SK-N-DZ (cell line): ENCODE measurements at regions not wholly inside any gene's neighbourhood (a gene's known extent, or its start where the extent isn't known, plus 50 kb on each side); places are given as distances from the start of the nearest gene placed in this dataset.
"Not testable (repeated sequence)": the region's sequence is repeated elsewhere in the genome, so short reads cannot be mapped to it uniquely, and the experiment has no call there.

Source experiments
- DNase-seq: peaks from one replicate; pipeline ENCODE4 v3.0.0-alpha.2; 2015; ENCODE audit warnings: low spot score

DNA sequence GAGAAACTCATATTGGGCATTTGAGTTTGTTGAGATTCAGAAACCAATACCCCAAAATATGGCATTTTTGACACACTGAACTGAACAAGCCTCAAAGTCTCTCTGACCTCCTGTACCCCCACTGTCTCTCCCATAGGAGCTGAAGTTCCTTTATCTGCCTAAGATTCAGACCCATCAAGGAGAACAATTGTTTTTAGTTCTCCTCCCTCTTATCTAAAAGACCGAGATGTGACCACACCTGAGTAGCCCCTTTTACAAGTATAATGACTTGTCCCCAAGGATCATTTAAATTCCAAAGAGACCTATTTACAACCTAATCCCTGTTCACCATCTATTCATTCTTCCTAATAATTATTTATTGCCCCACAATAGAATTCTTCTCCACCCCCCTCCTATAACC is 122.1 kb upstream of the PLAAT1 start:
- no peak for DNase-seq

GRCh38 chr3:193119926-193120325 is 121.1 kb upstream of the PLAAT1 start:
- no peak for DNase-seq

DNA sequence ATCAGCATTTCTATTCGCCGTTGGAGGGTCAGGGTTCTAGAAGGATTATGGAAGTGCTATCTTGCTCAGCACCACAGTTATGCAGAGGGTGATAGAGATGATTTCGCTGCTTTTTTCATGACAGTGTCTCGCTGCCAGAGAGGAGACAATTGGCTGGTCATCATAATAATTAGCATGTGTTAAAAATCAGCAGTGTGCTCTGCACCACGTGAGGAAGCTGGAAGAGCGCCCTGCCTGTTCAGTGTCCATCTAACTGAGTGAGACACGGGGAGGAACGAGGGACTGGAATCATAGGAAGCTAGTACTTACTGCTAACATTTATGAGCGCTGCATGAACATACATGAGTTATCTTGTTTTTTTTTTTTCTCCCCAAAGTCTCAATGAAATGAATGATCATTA is 116.2 kb upstream of the PLAAT1 start:
- DNase-seq = no peak

GRCh38 chr3:193129607-193130006 is 111.4 kb upstream of the PLAAT1 start:
- no peak for DNase-seq

GRCh38 chr3:193130576-193130975 is 110.4 kb upstream of the PLAAT1 start:
- no peak for DNase-seq

- no peak for DNase-seq
These were observed 108.8 kb upstream of the PLAAT1 start for GRCh38 chr3:193132241-193132640.

GRCh38 chr3:193132964-193133363 is 108.1 kb upstream of the PLAAT1 start:
- no peak for DNase-seq

- DNase-seq = no peak
These were observed 106.2 kb upstream of the PLAAT1 start for GRCh38 chr3:193134856-193135255.

DNA sequence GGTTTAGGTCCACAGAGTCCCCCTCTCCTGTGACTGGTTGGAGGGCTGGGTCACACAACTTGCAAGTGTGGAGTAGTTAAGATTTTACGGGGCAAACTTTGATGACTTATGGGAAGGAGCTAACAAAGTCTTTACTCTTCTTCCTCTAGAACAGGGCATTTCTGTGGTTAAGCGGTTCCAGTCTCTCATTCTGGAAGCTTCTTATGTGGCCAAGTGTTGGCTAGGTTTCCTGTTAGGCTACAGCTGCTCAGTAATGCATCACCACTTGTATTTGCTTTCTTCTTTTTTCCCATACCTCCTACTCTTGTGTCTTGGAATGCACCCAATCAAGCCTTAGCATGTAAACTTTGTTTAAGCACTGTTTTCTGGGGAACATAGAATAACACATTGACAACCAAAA is 100.6 kb upstream of the PLAAT1 start:
- DNase-seq = no peak

GRCh38 chr3:193145248-193145647 is 95.8 kb upstream of the PLAAT1 start:
- DNase-seq = no peak

DNA sequence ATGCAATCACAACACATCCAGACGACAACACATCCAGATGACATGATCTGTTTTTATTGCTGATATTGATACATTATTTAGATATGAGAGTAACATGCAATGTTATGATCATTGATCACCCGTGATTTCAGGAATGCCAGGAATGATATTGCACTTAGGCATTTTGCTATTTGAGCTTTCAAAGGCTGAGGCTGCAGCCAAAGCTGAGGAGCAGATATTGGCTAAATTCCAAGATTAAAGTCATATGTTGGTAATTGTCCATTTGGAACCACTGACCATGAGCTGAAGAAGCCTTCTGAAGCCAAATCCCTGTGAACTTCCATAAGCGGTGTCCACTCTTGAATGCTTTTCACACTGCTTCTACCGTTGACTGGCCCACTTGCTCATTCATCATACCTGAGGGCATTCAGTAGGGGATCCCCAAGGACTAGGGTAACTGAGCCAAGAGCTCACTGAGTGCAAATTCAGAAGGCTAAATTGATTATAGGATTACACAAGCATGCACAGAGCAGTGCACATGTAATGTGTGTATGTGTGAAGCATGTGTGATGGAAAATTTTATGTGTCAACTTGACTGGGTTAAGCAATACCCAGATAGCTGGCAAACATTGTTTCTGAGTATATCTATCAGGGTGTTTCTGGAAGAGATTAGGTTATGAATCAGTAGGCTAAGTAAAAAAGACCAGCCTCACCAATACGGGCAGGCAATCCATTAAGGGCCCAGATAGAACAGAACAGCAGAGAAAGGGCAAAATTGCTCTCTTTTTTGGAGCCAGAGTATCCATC is 92.1 kb upstream of the PLAAT1 start:
- DNase-seq = no peak

GRCh38 chr3:193149998-193150397 is 91.0 kb upstream of the PLAAT1 start:
- DNase-seq = no peak

GRCh38 chr3:193155044-193155781 is 85.8 kb upstream of the PLAAT1 start:
- not testable (repeated sequence) for DNase-seq

GRCh38 chr3:193157051-193157450 is 84.0 kb upstream of the PLAAT1 start:
- no peak for DNase-seq

GRCh38 chr3:193165431-193166120 is 75.4 kb upstream of the PLAAT1 start:
- no peak for DNase-seq

GRCh38 chr3:193168931-193169330 is 72.1 kb upstream of the PLAAT1 start:
- DNase-seq = no peak

GRCh38 chr3:193174140-193174539 is 66.9 kb upstream of the PLAAT1 start:
- no peak for DNase-seq

DNA sequence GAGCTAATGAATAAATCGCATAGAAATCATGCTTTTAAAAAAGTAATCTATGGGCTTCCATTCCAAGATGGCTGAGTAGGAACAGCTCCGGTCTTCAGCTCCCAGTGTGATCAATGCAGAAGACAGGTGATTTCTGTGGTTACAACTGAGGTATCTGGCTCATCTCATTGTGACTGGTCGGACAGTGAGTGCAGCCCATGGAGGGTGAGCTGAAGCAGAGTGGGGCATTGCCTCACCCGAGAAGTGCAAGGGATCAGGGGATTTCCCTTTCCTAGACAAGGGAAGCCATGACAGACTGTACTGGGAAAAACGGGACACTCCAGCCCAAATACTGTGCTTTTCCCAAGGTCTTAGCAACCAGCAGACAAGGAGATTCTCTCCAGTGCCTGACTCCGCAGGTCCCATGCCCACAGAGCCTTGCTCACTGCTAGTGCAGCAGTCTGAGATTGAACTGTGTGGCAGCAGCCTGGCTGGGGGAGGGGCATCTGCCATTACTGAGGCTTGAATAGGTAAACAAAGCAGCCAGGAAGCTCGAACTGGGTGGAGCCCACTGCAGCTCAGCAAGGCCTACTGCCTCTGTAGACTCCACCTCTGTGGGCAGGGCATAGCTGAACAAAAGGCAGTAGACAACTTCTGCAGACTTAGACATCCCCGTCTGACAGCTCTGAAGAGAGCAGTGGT is 61.5 kb upstream of the PLAAT1 start:
- DNase-seq = not testable (repeated sequence)

DNA sequence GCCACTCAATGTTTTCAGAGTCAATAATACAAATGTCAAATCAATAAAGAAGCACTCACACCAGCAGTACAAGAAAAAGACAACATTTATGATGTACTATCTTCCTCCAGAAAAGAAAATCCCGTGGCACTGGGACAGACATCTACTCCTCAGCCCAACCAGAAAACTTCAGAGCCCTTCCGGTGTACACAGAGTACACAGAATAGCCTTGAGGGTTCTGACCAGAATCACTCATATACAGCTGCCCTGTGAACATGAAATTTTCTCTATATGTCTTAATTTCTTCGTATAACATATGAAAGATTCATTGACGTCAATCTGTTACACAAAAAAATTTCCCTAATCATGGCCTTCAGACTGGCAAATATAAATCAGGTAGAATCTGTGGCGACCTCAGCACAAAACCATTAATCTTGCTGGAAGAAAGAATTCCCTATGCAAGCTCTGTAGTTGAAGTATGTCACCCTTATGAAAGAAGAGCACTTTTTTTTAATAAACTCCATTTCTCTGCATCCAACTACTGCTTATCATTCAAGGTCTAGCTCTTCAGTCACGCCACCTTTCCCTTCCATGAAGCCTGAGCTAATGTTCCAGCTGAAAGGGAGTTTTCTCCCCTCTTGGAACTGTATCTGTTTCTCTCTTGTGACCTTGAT is 53.8 kb upstream of the PLAAT1 start:
- DNase-seq = no peak

DNA sequence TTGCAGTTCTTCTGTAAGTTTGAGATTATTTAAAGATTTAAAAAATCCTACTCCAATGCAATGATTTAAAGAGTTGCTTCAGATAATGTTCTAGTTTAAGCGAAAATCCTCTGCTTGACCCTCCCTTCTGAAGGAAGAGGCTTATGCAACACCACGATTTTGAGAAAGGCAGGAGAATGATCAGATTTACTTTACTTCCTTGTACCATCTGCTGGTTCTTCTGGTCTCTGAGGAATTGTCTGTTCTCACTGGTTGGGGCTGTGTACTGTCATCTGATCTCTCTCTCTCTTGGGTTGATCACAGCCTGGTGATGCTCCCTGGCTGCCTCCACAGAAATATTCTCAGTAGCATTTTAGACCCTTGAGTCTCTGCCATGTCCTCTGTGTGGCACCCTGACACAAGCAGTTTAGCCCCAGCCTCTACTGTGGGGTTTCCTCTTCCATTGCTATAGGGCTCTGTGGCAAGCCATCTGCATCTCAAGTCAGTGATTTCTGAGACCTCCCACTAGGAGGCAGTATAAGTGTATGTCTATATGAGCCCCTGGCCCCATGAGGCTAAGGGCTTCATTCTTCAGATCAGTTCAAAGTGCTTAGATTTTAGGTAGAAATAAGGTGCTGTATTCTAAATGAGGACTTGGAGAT is 50.8 kb upstream of the PLAAT1 start:
- DNase-seq = no peak
